ENCODE measurements at regions not wholly inside any gene's neighbourhood (a gene's known extent, or its start where the extent isn't known, plus 50 kb on each side); places are given as distances from the start of the nearest gene placed in this dataset.

- H3K27me3 ChIP-seq (ENCODE audit: control insufficient read depth in 2 of 2, insufficient read depth in 2 of 2, low read length in 2 of 2), result no peaks in the 10 kb centered on the region
- ATAC-seq (no peak), DNase-seq (ENCODE audit: extremely low read depth in 1 of 4, low spot score in 3 of 4) (no peak), FAIRE-seq (no peak)
- 73% methylated on average over 4 of the region's 4 CpGs for WGBS (ENCODE audit: insufficient coverage, low coverage, missing lambda C conversion rate)
- ChIA-PET CTCF (ENCODE audit: low intra/inter-chr PET ratio) (no interaction called here), POLR2A (interaction anchor here (0.7 kb wide), 1 partner anchor 133 kb away, joined by 3 read pairs; no protein-coding TSS in a partner anchor)
- no peak for TF ChIP-seq ZBTB9 (CRISPR knock-in tag; IDR thresholded peaks at IDR 0.05)
- no peak for TF ChIP-seq ZFPM2 (CRISPR knock-in tag; IDR thresholded peaks at IDR 0.05)
- no peak for TF ChIP-seq ESRRA (IDR thresholded peaks at IDR 0.05; ENCODE audit: borderline replicate concordance, low read depth)
- TF ChIP-seq BRCA1 (IDR thresholded peaks at IDR 0.05), result no peak
- TF ChIP-seq BRCA1 (CRISPR knock-in tag; IDR thresholded peaks at IDR 0.05), result no peak
- TF ChIP-seq ELK1 (CRISPR knock-in tag; IDR thresholded peaks at IDR 0.05), result no peak
- TF ChIP-seq NCOA4 (IDR thresholded peaks at IDR 0.05; ENCODE audit: partially characterized antibody), result no peak
- TF ChIP-seq SIX5 (IDR thresholded peaks at IDR 0.05; ENCODE audit: borderline replicate concordance in 1 of 2, insufficient read depth in 1 of 2, low read depth in 1 of 2, low read length in 2 of 2), result no peak
- TF ChIP-seq SLC30A9 (CRISPR knock-in tag; IDR thresholded peaks at IDR 0.05), result no peak
- TF ChIP-seq POU5F1 (IDR thresholded peaks at IDR 0.05; ENCODE audit: borderline replicate concordance, low read depth, low read length, partially characterized antibody), result no peak
- TF ChIP-seq ZNF274 (IDR thresholded peaks at IDR 0.05; ENCODE audit: borderline replicate concordance, low read depth, low read length), result no peak
- TF ChIP-seq ZNF398 (CRISPR knock-in tag; IDR thresholded peaks at IDR 0.05), result no peak
- no peak for TF ChIP-seq PYGO2 (tag; IDR thresholded peaks at IDR 0.05)
- H3K9me1 ChIP-seq (ENCODE audit: control insufficient read depth, insufficient read depth, low read length), result no peaks in the 10 kb centered on the region
- H3K4me3 ChIP-seq, result no peak overlapping the region
- no peaks in the 10 kb centered on the region for H3K79me2 ChIP-seq (ENCODE audit: control insufficient read depth, insufficient read depth, low read length)
- H3K9me3 ChIP-seq (replicated peaks; ENCODE audit: control insufficient read depth, insufficient read depth, low read depth, low read length), result no peaks in the 10 kb centered on the region
- H3K9ac ChIP-seq (ENCODE audit: insufficient read depth in 1 of 2, low read depth in 2 of 2, low read length in 2 of 2), result no peak overlapping the region
- no TSS peak for BruUV-seq (replicated peaks)
- H3K27ac ChIP-seq (ENCODE audit: extremely low read depth, low read depth, low read length), result no peak overlapping the region
- no peaks in the 10 kb centered on the region; a peak in 1 of 5 replicates for H3K4me1 ChIP-seq (replicated peaks in 1 of 2; ENCODE audit: control insufficient read depth in 2 of 2, insufficient read depth in 2 of 2, low read length in 2 of 2)
- H2AFZ ChIP-seq (ENCODE audit: low read depth, low read length), result no peak overlapping the region
- intact Hi-C loops (cut with micrococcal nuclease), result no loop called here
- H3K36me3 ChIP-seq (ENCODE audit: control insufficient read depth, insufficient read depth, low read length), result peaks cover 51% of the 10 kb centered on the region; the same call in 2 of the 3 replicates
- in situ Hi-C loops (cut with MboI), result no loop called here
- H3K4me2 ChIP-seq (ENCODE audit: insufficient read depth, low read length), result no peak overlapping the region
- H4K20me1 ChIP-seq (replicated peaks; ENCODE audit: control insufficient read depth, insufficient read depth, low read length), result peaks cover 2% of the 10 kb centered on the region; the same call in 1 of the 2 replicates
Measured at GRCh38 chr22:35198738-35199137, 58.6 kb upstream of the HMGXB4 start.
